GM12864 (cell line): ENCODE measurements at regions not wholly inside any gene's neighbourhood (a gene's known extent, or its start where the extent isn't known, plus 50 kb on each side); places are given as distances from the start of the nearest gene placed in this dataset.
"Not testable (repeated sequence)": the region's sequence is repeated elsewhere in the genome, so short reads cannot be mapped to it uniquely, and the experiment has no call there.

Experiments used
- DNase-seq: peaks from one replicate; pipeline ENCODE4 v3.0.0-alpha.2; 2011; ENCODE audit warnings: low read depth
- H3K4me3 ChIP-seq: 2 replicates; pipeline ENCODE4 v1.5.1; 2011; ENCODE audit warnings: mild to moderate bottlenecking, low read depth, low read length, control low read depth
- TF ChIP-seq, protein P1 (sequence below): IDR thresholded peaks from 2 replicates; pipeline ENCODE4 v1.5.1; 2011; ENCODE audit warnings: low read depth, mild to moderate bottlenecking, moderate library complexity, low read length, control low read depth, inconsistent platforms; ENCODE audit errors: missing control alignments

DNA sequence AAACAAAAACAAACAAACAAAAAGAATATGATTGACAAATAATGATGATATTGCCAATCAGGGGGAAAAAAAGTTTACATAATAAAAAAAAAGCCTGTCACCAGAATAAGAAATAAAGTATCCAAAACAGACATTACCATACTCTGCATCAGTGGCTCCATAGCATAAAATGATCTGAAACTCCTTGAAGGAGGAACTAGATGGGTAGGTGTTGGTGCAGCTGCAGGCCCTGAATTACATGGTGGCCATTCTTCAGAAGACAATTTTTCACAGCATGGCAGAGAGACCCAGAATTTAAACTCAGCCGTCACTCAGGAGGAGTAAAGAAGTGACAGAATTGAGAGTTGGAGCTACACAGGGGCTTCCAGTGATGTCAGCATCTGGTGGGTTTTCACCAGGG lies 60.2 kb downstream of the GLUL start:
- TF ChIP-seq, protein P1, sequence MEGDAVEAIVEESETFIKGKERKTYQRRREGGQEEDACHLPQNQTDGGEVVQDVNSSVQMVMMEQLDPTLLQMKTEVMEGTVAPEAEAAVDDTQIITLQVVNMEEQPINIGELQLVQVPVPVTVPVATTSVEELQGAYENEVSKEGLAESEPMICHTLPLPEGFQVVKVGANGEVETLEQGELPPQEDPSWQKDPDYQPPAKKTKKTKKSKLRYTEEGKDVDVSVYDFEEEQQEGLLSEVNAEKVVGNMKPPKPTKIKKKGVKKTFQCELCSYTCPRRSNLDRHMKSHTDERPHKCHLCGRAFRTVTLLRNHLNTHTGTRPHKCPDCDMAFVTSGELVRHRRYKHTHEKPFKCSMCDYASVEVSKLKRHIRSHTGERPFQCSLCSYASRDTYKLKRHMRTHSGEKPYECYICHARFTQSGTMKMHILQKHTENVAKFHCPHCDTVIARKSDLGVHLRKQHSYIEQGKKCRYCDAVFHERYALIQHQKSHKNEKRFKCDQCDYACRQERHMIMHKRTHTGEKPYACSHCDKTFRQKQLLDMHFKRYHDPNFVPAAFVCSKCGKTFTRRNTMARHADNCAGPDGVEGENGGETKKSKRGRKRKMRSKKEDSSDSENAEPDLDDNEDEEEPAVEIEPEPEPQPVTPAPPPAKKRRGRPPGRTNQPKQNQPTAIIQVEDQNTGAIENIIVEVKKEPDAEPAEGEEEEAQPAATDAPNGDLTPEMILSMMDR, result no peak
- DNase-seq, result no peak
- no peak overlapping the region for H3K4me3 ChIP-seq

DNA sequence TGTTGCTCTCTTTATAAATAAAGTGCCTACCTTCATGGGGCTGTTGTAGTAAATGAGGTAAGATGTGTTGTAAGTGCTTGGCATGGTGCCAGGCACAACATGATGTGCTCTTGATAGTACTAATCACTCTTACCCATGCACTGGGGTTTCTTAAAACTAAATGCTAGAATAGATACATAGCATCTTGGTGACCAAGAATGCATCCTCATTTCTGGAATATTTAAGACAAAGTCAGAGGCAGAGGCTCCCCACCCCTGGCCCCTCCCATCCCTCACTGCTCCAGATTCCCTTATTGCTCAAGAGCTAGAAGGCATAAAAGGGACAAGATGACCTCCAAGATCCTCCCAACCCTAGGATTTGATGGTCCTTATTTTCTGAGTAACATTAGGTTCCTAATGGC lies 61.3 kb downstream of the GLUL start:
- no peak for DNase-seq
- TF ChIP-seq, protein P1, result no peak
- no peak overlapping the region for H3K4me3 ChIP-seq

DNA sequence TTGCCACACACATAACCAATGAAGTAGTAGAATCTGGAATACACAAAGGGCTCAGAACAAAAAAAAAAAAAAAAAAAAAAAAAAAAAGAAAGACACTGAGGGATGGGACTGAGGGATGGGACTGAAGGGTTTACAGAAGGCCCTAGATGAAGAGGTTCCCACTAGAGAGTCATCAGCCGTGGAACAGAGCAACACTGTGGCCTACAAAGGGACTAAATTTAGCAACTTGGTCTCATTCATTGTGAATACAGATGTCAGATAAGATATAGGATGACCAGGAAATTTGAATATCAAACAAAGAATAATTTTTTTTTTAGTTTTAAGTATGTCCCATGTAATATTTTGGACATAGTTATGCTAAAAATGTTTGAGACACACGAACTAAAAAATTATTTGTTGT lies 62.1 kb downstream of the GLUL start:
- DNase-seq, result no peak
- TF ChIP-seq, protein P1, result no peak
- no peak overlapping the region for H3K4me3 ChIP-seq

DNA sequence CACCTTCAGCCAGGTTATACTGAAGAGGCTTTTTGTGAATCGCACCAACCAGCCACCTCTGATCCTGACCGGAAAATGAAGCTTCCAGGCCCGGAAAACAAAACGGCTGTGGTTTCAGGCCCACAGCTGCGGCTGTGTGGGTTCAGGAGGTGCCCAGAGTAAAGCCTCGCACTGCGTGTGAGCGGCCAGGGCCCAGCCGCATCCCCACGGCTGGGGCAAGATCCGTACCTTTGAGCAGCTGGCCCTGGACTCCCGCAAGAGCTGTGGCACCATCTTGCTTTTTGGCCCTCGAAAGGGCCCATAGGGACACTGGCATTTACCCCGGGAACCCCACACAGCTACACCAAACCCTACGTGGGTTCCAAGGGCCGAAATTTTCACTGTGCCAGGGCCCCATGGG lies 63.0 kb downstream of the GLUL start:
- no peak overlapping the region for H3K4me3 ChIP-seq
- TF ChIP-seq, protein P1, result no peak
- no peak for DNase-seq

DNA sequence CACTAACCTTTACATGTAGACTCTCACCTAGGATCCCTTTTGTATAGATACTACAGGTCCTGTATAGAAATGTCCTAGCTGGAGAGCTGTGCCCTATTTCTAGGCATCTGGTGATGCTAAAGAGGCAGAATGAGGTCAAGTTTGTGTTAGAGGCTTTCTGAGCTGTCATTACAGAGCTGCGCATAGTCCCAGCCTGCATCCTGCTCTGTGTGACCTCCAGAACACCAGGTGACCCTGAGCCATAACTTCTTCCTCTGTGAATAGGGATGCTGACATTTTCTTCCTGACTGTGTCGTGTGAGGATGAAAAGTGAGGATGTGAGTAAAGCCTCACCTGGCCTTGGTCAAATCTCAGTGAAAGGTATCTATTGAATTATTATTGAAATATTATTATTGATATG lies 66.3 kb downstream of the GLUL start:
- H3K4me3 ChIP-seq, result no peak overlapping the region
- TF ChIP-seq, protein P1, result no peak
- DNase-seq, result no peak

DNA sequence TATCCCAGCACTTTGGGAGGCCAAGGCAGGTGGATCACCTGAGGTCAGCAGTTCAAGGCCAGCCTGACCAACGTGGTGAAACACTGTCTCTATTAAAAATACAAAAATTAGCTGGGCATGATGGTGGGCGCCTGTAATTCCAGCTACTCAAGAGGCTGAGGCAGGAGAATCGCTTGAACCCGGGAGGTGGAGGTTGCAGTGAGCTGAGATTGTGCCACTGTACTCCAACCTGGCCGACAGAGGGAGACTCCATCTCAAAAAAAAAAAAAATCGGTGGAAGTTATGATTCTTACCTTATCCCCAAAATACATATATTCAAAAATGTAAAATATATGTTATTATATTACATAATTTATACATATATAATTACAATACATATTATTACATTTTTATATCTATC lies 70.1 kb downstream of the GLUL start:
- not testable (repeated sequence) for H3K4me3 ChIP-seq, DNase-seq
- TF ChIP-seq, protein P1, result peak; percentile 12

DNA sequence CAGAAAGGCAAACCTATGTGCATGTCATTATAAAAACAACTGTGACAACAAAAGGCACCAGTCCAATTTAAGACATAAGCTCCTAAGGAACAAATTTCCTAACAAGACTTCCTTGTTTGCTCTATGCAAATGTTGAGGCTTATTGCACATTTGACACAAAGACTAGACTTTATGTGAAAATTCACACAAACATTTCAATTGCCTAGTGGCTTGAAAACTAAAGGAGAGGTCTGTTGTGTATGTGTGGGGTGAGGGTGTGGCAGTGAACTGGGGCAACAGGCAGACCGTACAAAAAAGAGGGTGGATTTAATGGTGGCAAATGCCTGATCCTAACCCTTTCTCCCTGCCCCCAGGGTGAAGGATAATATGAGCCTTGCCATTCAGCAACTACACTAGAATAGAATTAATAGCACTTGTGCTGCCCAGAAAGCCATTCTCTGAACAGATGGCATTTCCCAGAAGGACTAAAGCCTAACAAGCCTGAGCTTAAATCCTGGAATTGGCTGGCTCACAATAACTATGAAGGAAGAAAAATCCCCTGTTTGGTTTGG lies 73.9 kb downstream of the GLUL start:
- DNase-seq, result no peak
- TF ChIP-seq, protein P1, result no peak
- no peak overlapping the region for H3K4me3 ChIP-seq

DNA sequence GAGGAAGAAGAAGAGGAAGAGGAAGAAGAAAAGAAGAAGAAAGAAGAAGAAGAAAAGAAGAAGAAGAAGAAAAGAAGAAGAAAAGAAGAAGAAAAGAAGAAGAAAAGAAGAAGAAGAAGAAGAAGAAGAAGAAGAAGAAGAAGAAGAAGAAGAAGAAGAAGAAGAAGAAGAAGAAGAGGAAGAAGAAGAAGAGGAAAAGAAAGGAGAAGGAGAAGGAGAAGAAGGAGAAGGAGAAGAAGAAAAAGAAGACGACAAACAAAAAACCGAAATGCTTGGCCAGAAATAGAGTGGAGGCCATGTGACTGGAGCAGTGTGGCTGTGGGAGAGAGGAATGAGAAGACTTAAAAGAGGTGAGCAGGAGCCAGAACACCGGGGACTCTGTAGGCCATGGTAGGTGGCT lies 75.1 kb downstream of the GLUL start:
- DNase-seq, H3K4me3 ChIP-seq: not testable (repeated sequence)
